GM19240 (cell line): ENCODE measurements at regions not wholly inside any gene's neighbourhood (a gene's known extent, or its start where the extent isn't known, plus 50 kb on each side); places are given as distances from the start of the nearest gene placed in this dataset.

Experiments
- DNase-seq: peaks from one replicate; pipeline ENCODE4 v3.0.0; 2011; ENCODE audit warnings: low spot score; ENCODE audit not compliant: insufficient read length

- DNase-seq: no peak
Observed at GRCh38 chrX:113133316-113133715, 292.7 kb upstream of the AMOT start.

- DNase-seq: no peak
Observed at GRCh38 chrX:113124693-113125092, 284.1 kb upstream of the AMOT start.

GRCh38 chrX:113075521-113075920 lies 234.9 kb upstream of the AMOT start:
- DNase-seq: no peak

GRCh38 chrX:113059714-113060113 lies 219.1 kb upstream of the AMOT start:
- no peak for DNase-seq

- no peak for DNase-seq
Observed at GRCh38 chrX:113058634-113059033, 218.0 kb upstream of the AMOT start.

GRCh38 chrX:113048896-113049295 lies 208.3 kb upstream of the AMOT start:
- DNase-seq: no peak

- no peak for DNase-seq
Observed at GRCh38 chrX:113048480-113048879, 207.8 kb upstream of the AMOT start.

- DNase-seq: no peak
Observed at GRCh38 chrX:113033966-113034680, 193.5 kb upstream of the AMOT start.

GRCh38 chrX:113019958-113020357 lies 179.3 kb upstream of the AMOT start:
- DNase-seq: no peak

- no peak for DNase-seq
Observed at GRCh38 chrX:113009837-113010236, 169.2 kb upstream of the AMOT start.

- DNase-seq: no peak
Observed at GRCh38 chrX:113009029-113009428, 168.4 kb upstream of the AMOT start.

GRCh38 chrX:113001836-113002235 lies 161.2 kb upstream of the AMOT start:
- no peak for DNase-seq

- no peak for DNase-seq
Observed at GRCh38 chrX:112997991-112998390, 157.4 kb upstream of the AMOT start.

GRCh38 chrX:112991801-112992200 lies 151.2 kb upstream of the AMOT start:
- no peak for DNase-seq

GRCh38 chrX:112979879-112980278 lies 139.2 kb upstream of the AMOT start:
- DNase-seq: no peak

GRCh38 chrX:112968351-112969133 lies 127.9 kb upstream of the AMOT start:
- no peak for DNase-seq

GRCh38 chrX:112967903-112968302 lies 127.3 kb upstream of the AMOT start:
- no peak for DNase-seq

- DNase-seq: no peak
Observed at GRCh38 chrX:112967341-112967740, 126.7 kb upstream of the AMOT start.

GRCh38 chrX:112961981-112962380 lies 121.3 kb upstream of the AMOT start:
- DNase-seq: no peak

GRCh38 chrX:112947981-112948615 lies 107.5 kb upstream of the AMOT start:
- DNase-seq: no peak

- DNase-seq: no peak
Observed at GRCh38 chrX:112946227-112946626, 105.6 kb upstream of the AMOT start.

- no peak for DNase-seq
Observed at GRCh38 chrX:112945826-112946225, 105.2 kb upstream of the AMOT start.
